Astrocyte (in vitro differentiated cells and primary cell): ENCODE measurements at regions not wholly inside any gene's neighbourhood (a gene's known extent, or its start where the extent isn't known, plus 50 kb on each side); places are given as distances from the start of the nearest gene placed in this dataset.

Experiments used
- CTCF ChIP-seq: IDR thresholded peaks from 2 replicates; pipeline ENCODE4 v1.5.1; 2011; ENCODE audit warnings: low read depth, mild to moderate bottlenecking, inconsistent platforms, low read length, moderate library complexity; ENCODE audit not compliant: insufficient read depth
- EZH2 ChIP-seq: IDR thresholded peaks from 2 replicates; pipeline ENCODE4 v1.6.1; 2012; ENCODE audit warnings: mild to moderate bottlenecking, low read length, inconsistent platforms; ENCODE audit not compliant: insufficient read depth

GRCh38 chr16:82464187-82464586 lies 162.6 kb upstream of the CDH13 start:
- no peak for TF ChIP-seq EZH2
- no peak for TF ChIP-seq CTCF
